GM19328 (cell line): ENCODE measurements at regions not wholly inside any gene's neighbourhood (a gene's known extent, or its start where the extent isn't known, plus 50 kb on each side); places are given as distances from the start of the nearest gene placed in this dataset.
"Not testable (repeated sequence)": the region's sequence is repeated elsewhere in the genome, so short reads cannot be mapped to it uniquely, and the experiment has no call there.

ENCODE experiments used
- ATAC-seq: cut with Tn5 transposase; IDR thresholded peaks from one replicate; pipeline ENCODE4 v1.9.1; 2021; ENCODE audit warnings: mild to moderate bottlenecking, moderate library complexity; ENCODE audit not compliant: unreplicated experiment

DNA sequence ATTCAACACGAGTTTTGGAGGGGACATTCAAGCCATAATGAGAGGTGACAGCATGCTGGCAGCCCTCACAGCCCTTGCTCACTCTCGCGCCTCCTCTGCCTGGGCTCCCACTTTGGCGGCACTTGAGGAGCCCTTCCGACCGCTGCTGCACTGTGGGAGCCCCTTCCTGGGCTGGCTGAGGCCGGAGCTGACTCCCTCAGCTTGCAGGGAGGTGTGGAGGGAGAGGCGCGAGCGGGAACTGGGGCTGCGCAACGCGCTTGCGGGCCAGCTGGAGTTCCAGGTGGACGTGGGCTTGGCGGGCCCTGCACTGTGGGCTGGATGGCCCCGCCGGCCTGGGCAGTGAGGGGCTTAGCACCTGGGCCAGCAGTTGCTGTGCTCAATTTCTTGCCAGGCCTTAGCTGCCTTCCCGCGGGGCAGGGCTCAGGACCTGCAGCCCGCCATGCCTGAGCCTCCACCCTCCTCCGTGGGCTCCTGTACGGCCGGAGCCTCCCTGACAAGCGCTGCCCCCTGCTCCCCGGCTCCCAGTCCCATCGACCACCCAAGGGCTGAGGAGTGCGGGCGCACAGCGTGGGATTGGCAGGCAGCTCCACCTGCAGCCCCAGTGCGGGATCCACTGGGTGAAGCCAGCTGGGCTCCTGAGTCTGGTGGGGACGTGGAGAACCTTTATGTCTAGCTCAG is 123.3 kb downstream of the EFNB1 start:
- ATAC-seq = not testable (repeated sequence)

DNA sequence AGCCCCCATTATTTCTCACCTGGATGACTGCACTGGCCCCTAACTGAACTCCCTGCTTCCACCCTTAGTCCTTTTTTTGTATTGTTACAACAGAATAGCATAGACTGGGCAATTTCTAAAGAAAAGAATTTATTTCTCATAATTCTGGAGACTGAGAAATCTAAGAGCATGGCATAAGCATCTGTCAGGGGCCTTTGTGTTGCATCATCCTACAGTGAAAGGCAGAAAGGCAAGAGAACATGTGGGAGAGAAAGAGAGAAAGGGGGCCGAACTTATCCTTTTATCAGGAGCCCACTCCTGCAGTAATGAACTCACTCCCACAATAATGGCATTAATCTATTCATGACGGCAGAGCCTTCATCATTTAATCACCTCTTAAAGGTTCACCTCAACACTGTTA is 122.1 kb downstream of the EFNB1 start:
- ATAC-seq = no peak

DNA sequence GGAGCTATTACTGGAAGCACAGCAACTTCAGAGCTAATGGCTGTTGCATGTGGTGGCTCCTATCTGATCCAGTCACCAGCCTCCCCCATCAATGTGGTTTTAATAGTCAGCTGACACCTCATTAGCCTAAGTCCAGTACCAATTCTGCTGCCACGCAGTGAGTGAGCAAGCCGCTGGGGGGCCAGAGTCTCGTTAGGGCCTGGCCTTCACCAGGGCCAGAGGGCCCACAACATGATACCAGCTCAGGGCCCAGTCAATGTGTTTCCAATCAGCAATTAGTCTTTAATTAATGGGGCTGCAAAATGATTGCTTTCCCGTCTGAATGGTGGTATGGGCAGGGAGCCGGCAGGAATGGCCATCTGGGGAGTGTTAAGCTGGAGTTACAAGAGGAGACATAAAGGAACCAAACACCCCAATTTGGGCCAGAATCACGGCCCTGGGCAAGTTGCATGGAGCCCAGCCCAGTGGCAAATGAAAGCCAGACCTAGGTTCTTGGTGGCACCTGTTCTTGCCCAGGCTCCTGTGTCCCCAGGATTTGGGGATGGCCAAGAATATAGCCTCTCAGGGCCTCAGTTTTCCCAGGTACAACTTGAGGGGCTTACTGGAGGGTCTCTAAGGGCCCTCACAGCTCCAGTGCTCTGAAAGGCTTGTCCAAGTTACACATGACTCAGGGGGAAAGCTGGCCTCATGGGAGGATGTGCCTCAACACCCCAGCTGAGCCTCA is 119.2 kb downstream of the EFNB1 start:
- ATAC-seq = no peak

DNA sequence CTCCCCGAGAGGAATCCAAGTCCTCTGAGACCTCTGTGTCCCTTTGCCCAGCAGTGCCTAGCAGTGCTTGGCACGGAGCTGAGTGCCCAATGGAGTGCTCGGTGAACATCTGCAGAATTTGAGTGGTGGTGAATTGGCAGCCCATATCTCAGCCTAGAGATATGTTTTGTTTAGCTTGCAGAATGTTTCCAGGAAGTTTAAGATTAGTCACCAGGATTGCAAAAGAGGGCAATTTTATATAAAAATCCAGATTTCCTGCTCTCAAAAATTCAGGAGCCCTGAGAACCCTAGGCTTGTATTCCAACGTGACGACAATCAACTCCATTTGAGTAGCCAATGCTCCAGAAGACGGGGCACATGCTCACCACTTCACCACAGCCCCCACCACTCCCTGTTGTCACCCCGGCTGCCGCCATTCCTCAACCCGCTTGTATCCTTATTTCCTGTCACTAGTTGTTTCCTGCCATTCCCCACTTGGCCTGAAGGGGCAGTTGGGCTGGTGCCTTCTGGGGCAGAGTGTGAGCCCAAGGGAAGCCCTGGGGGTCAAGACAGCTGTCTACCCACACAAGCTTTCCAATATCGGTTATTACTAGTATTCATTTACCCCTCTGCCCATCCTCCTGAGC is 116.9 kb downstream of the EFNB1 start:
- no peak for ATAC-seq

DNA sequence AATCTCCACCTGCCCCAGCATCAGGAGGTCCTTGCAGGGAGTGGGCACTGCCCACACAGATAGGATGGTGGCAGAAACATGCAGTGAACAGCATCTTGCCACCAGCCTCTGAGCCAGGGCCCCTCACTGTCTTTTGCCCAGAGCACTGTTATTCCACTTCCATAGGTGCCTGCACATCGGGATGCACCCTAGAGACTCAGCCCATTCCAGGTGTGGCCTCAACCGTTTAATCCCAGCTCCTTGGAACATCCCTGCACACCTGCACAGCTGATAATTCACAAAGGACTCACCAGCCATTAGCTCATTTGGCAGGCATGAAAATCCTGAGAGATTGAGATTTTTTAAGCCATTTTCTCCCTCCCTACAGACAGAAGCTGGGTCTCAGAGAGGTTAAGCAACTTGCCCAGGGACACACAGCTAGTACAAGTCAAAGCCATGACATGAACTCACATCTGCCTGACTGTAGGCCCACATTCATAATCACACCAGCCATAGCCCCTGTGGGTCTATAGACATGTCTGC is 116.3 kb downstream of the EFNB1 start:
- ATAC-seq = no peak

DNA sequence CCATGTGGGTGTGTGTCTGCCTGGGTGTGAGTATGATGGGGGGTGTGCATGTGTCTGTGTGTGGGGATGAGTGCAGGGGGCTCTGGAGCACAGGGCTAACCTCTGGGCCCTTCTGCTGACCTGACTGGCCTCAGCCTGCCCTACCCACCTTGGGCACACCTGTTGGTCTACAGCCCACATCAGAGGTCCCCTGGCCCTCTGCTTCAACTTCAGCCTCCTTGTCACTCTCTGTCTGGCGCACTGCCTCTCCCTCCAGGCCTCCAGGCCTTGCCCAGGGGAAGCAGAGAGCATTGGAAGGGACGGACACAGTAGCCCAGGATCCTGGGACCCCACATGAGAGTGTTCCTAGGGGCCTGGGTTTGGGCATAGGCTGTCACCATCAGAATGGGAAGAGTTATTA is 115.4 kb downstream of the EFNB1 start:
- no peak for ATAC-seq

DNA sequence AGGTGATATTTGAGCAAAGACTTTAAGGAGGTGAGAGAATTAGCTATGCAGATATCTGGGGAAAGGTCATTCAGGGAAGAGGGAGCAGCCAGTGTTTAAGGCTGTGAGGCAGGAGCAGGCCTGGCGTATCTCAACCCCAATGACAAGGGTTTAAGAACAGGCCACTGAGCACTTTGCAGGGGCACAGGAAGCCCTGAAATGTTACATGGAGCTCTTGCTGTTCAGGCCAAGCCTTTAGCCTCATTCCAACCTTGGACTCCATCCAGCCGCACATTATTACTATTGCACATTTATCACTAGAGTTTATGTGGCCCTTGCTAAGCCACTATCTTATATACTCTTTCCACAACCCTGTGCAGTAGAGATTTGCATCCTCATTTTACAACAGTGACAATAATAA is 114.0 kb downstream of the EFNB1 start:
- no peak for ATAC-seq

DNA sequence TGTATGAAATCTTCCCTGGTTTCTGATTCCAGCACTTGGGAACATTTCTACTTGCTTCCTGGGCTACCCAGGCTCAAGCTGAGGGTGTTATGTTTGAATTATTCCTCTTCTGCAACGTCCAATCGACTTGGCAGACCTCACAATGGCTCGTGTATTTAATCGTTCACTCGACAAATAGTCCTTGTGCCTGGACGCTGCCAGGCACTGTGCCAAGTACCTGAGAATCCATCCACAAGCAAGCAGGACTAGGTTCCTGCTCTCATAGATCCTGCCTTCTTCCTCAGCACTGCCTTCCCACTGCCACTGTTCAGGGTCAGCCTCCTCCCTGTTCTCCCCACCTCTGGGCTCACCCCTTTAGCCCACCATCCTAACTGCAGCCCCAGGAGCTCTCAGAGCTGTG is 113.3 kb downstream of the EFNB1 start:
- no peak for ATAC-seq

DNA sequence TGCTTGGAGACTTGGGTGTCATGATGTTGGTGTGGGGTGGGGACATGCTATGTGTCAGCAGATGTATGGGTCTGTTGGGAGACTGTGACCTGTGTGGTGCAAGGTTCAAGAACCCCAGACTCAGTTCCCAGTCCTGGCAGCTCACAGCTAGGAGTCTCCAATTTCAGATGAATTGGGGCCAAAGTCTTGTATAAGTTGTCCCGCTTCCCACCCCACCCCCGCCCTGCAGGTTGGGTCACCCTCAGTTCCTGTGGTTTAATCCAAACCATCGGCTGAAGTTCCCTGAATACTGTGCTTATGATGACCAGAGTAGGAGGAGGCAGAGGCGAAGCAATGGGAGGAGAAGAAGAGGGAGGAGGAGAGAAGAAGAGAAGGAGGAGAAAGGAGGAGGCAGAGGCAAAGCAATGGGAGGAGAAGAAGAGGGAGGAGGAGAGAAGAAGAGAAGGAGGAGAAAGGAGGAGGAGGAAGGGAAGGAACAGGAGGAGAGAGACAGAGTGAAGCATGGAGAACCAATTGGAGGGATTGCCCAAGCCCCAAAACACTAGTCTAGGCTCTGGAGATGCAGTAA is 112.6 kb downstream of the EFNB1 start:
- ATAC-seq = no peak

DNA sequence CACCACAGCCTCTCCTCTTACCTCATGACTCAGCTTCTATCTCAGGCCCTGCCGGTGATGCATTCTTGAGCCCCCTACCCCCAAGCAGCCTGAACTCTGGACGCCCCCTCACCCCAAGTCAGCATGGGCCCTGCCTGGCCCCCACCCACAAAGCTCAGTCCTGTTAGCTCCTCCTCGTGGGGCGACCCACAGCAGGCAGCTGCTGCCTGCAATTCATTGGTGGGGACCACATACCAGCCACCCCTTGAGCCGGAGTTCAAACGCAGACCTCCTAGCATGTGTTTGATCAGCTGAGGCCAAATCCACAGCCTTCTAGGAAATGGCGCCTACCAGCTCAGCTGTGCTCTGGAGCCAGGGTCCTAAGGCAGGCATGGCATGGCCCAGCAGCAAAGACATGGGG is 111.8 kb downstream of the EFNB1 start:
- no peak for ATAC-seq

DNA sequence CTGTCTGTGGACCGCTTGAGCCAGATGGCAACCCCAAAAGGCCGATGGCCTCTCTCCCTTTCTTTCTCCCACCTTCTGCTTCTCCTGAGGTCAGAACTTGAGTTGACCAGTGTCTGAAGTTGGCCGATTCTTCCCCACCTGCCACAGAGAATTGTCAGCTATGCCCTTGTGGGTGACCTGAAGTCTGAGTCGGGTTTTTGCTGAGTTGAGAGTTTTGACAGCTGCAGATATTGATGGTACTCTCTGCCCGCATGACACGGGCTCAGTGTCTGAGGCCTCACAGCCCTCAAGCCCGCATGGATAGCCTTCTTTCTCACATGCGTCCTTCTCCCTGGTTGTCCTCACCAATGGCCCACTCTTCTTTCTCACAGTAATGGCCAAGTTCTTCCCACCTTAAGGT is 111.0 kb downstream of the EFNB1 start:
- ATAC-seq = no peak

DNA sequence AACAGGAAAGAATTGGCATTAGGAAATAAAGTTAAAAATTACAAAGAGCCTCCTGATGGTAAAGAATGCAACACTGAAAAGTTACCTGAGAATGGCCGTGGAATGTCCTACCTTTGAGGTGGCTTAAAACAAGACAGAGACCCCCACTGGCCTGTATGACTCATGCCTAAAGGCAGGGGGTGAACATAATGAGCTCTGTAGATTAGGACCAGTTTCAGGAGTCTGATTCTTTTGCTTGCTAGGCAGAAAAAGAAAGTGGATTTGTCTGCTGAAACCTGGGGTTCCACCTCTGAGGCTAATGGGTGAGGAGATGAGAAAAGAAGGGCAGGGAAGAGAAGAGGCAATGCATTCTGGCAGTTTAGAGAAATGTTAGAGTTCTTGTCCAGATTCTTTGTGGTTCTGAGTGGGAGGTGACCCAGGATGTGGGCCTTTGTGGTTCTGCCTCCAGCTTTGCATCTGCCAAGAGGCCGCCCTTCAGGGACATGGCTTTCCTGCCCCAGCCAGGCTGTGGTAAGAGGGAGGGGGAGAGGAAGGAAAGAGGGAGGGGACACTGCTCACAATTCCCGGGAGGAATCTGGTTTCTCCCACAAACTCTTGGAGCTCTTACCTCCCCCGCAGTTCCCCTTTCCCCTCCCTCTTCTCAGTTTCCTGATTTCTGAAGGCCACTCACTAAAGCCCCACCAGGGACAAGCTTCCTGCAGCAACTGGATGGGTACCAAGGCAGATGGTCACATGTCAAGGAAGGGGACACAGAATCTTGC is 109.6 kb downstream of the EFNB1 start:
- ATAC-seq = no peak

DNA sequence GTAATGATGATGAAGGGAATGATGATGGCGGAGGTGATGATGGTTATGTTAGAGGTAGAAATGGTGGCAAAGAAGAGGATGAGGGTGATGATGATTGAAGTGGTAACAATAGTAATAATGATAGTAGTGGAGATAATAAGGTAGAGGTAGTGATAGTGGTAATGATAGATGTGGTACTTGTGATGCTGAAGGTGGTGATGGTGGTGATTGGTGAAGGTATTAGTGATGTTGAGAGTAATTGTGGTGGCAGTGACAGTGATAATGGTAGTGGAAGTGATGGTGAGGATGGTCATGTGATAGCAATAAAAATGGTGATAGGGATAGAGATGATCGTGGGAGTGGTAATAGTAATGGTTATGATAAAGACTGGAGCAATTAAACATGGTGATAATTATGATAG is 108.8 kb downstream of the EFNB1 start:
- ATAC-seq = no peak

DNA sequence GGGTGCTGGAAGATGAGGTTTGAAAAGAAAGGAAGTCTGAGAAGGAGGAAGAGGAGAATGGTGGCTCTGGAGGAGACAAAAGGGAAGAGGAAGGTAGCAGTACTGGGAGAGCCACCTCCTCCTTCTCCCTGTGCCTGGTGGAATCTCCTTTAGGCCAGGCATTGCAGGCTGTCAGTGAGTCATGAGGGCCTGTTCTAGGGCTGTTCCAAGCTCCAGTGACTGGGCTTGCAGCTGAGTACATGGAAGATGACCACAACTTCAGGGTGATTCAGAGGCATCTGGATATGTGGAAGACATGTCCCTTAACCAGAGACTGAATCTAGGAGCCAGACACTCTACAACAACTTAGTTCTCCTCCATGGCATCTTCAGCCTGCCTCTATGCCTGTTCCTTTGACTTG is 107.8 kb downstream of the EFNB1 start:
- ATAC-seq = no peak

DNA sequence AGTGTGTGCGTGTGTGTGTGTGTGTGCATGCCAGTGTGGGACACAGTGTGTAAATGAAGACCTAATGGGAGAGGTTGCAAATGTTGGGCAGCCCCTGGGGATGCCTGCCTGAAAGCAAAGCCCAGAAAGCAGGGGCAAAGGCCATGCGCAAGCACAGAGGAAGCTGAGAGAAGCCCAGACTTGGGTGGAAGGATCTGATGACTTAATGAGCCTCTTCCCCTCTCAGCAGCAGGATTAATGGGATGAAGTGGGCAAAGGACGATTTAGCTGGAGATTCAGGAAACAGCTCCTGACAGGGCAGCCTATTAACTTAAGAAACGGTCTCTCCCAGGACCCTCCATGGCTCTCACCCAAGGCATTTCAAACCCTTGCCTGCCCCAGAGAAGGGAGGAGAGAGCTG is 107.3 kb downstream of the EFNB1 start:
- ATAC-seq = no peak

DNA sequence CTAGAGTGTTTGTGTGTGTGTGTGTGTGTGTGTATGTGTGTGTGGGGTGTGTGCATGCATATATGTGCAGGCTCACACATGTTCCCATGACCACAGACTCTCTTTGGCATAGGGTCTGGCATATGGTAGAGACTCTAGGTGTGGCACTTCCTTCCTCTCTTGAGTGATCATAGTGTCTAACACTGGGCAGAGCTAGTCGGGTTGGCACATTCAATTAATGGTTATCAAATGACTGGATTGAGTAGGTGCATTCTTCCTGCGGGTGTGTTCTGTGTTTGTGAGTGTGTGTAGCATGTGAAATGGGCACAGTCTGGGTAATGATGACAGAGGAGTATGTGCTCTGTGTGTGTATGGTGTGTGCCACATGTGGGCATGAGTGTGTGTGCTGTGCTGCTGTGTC is 106.5 kb downstream of the EFNB1 start:
- no peak for ATAC-seq

DNA sequence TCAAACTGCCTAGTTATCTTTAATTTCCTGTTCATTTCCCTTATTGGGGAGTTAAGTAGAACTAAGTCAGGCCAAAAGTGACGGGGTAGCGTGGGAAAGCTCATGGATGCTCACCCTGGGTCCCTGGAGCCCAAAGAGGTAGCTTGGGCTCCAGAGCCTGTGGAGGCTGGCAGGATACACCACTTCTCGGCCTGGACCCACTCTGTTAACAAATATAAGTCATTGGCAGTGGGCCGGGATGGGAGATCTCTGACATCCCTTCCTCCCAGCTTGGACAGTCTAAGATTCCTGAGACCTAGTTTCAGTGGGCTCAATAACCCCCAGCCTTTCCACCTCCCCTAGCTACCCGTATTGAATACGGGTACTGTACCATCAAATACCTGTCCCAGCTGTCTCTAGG is 106.1 kb downstream of the EFNB1 start:
- no peak for ATAC-seq

DNA sequence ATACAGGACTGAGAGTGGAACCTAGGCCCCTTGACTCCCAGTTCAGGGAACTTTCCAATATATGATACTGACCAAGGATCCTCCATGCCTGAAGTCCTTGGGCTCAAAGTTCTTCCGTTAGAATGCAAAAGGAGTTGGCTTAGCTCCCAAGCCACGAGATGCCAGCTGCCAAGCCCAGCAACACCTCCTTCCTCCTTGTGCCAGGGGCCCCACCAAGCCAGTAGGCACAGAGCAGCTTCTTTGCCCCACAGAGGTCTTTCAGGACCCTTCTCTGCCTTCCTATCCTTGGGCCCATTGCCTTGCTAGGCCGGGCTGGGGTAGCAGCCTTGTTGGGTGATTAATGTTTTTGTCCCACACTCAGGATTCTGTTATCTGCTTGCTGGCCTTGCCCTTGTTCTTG is 105.6 kb downstream of the EFNB1 start:
- ATAC-seq = no peak

DNA sequence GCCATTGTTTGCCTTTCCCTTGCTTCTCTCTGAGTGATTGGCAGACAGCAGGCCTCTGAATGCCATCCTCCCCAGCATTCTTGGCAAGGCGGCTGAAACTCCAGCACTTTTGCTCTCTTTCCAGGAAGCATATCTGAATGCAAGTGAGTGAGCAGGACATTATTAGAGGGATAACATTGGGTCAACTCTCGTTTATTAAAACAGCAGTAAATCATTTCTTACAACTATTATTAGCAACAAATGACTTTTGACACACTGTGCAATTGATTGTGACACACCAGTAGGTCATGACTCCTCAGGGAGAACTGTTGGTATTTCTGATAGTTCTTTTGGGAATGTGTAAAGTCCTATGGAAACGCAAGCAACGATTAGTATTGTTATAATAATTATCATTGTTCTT is 103.8 kb downstream of the EFNB1 start:
- no peak for ATAC-seq

DNA sequence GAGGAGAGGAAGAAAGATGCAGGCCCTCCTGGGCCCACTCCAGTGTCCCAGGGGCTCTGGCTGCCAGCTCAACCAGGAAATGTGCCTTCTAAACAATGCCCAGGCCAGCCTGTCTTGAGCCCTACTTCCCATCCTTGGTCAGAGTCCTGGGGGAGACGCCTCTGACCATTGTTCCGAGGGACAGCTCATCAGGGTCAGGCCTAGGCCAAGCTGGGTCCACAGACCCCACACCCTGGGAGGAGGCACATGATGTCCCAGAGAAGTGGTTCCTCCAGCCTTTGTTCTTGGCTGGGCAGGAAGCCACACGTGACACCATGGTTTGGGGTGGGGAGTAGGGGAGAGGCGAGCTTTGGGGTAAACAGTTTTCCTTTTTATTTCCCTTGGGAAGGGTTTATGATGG is 102.5 kb downstream of the EFNB1 start:
- ATAC-seq = no peak
